ENCODE measurements at regions not wholly inside any gene's neighbourhood (a gene's known extent, or its start where the extent isn't known, plus 50 kb on each side); places are given as distances from the start of the nearest gene placed in this dataset.

GRCh38 chrX:68995386-68995779 lies 166.6 kb downstream of the EFNB1 start:
- Histone ChIP-seq H3K4me2 (no peak overlapping the region), H3K4me3 (IDR thresholded peaks at IDR 0.05; ENCODE audit: insufficient read depth, low read depth, low read length) (no peak overlapping the region), H3K27me3 (ENCODE audit: insufficient read depth, low read depth) (no peaks in the 10 kb centered on the region), H3K9ac (no peak overlapping the region), H3K4me1 (ENCODE audit: low read depth, poor library complexity, severe bottlenecking) (no peaks in the 10 kb centered on the region), H3K27ac (no peak overlapping the region), H4K20me1 (ENCODE audit: insufficient read depth) (no peaks in the 10 kb centered on the region), H3K79me2 (ENCODE audit: insufficient read depth, low read depth) (no peaks in the 10 kb centered on the region), H3K36me3 (ENCODE audit: insufficient read depth) (no peaks in the 10 kb centered on the region), H2AFZ (ENCODE audit: low read depth) (no peak overlapping the region)
- no peak for TF ChIP-seq CTCF (conservative IDR thresholded peaks at IDR 0.05; ENCODE audit: low read depth, low read length)

GRCh38 chrX:68994891-68995255 lies 166.1 kb downstream of the EFNB1 start:
- Histone ChIP-seq H3K27me3 (ENCODE audit: insufficient read depth, low read depth) (no peaks in the 10 kb centered on the region), H3K79me2 (ENCODE audit: insufficient read depth, low read depth) (no peaks in the 10 kb centered on the region), H3K36me3 (ENCODE audit: insufficient read depth) (no peaks in the 10 kb centered on the region), H3K4me1 (ENCODE audit: low read depth, poor library complexity, severe bottlenecking) (no peaks in the 10 kb centered on the region), H4K20me1 (ENCODE audit: insufficient read depth) (no peaks in the 10 kb centered on the region), H3K4me3 (IDR thresholded peaks at IDR 0.05; ENCODE audit: insufficient read depth, low read depth, low read length) (no peak overlapping the region), H3K4me2 (no peak overlapping the region), H2AFZ (ENCODE audit: low read depth) (no peak overlapping the region), H3K9ac (no peak overlapping the region), H3K27ac (no peak overlapping the region)
- no peak for TF ChIP-seq CTCF (conservative IDR thresholded peaks at IDR 0.05; ENCODE audit: low read depth, low read length)

GRCh38 chrX:68994135-68994890 lies 165.5 kb downstream of the EFNB1 start:
- no peak for TF ChIP-seq CTCF (conservative IDR thresholded peaks at IDR 0.05; ENCODE audit: low read depth, low read length)
- H3K4me1 ChIP-seq (ENCODE audit: low read depth, poor library complexity, severe bottlenecking), result no peaks in the 10 kb centered on the region
- no peak overlapping the region for H3K27ac ChIP-seq
- H3K4me3 ChIP-seq (IDR thresholded peaks at IDR 0.05; ENCODE audit: insufficient read depth, low read depth, low read length), result no peak overlapping the region
- H4K20me1 ChIP-seq (ENCODE audit: insufficient read depth), result no peaks in the 10 kb centered on the region
- no peaks in the 10 kb centered on the region for H3K36me3 ChIP-seq (ENCODE audit: insufficient read depth)
- no peak overlapping the region for H2AFZ ChIP-seq (ENCODE audit: low read depth)
- no peaks in the 10 kb centered on the region for H3K27me3 ChIP-seq (ENCODE audit: insufficient read depth, low read depth)
- no peak overlapping the region for H3K9ac ChIP-seq
- no peaks in the 10 kb centered on the region for H3K79me2 ChIP-seq (ENCODE audit: insufficient read depth, low read depth)
- H3K4me2 ChIP-seq, result no peak overlapping the region

GRCh38 chrX:68992821-68993397 lies 164.1 kb downstream of the EFNB1 start:
- no peaks in the 10 kb centered on the region for H4K20me1 ChIP-seq (ENCODE audit: insufficient read depth)
- H3K4me2 ChIP-seq, result no peak overlapping the region
- H3K9ac ChIP-seq, result no peak overlapping the region
- no peaks in the 10 kb centered on the region for H3K27me3 ChIP-seq (ENCODE audit: insufficient read depth, low read depth)
- H3K4me3 ChIP-seq (IDR thresholded peaks at IDR 0.05; ENCODE audit: insufficient read depth, low read depth, low read length), result no peak overlapping the region
- TF ChIP-seq CTCF (conservative IDR thresholded peaks at IDR 0.05; ENCODE audit: low read depth, low read length), result no peak
- H3K79me2 ChIP-seq (ENCODE audit: insufficient read depth, low read depth), result no peaks in the 10 kb centered on the region
- no peak overlapping the region for H2AFZ ChIP-seq (ENCODE audit: low read depth)
- no peaks in the 10 kb centered on the region for H3K4me1 ChIP-seq (ENCODE audit: low read depth, poor library complexity, severe bottlenecking)
- no peaks in the 10 kb centered on the region for H3K36me3 ChIP-seq (ENCODE audit: insufficient read depth)
- H3K27ac ChIP-seq, result no peak overlapping the region

Data from KMS-11 (cell line).